HG03103 (cell line): ENCODE measurements at regions not wholly inside any gene's neighbourhood (a gene's known extent, or its start where the extent isn't known, plus 50 kb on each side); places are given as distances from the start of the nearest gene placed in this dataset.

Experiments used
- ATAC-seq: cut with Tn5 transposase; IDR thresholded peaks from one replicate; pipeline ENCODE4 v1.9.1; 2021; ENCODE audit warnings: low read depth; ENCODE audit not compliant: unreplicated experiment

DNA sequence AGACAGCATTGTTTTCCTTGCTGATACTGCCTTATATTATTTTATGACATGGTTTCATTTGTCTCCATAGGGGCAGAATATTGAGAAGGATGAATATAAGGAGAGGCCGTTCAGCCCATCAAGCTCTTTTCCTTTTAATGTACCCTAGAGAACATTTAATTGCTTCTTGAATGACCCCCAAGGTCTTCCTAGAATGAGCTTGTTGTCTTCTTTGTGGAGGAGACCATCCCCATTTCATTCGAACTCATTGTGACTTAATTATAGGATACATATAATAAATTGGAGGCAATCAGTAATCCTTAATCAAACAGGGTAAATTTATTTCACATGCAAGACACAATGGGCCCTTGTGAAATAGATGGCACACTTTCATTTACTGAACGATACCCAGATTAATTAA is 231.3 kb downstream of the MDFIC start:
- no peak for ATAC-seq

- ATAC-seq: no peak
Observed at GRCh38 chr7:115146148-115146547, 224.3 kb downstream of the MDFIC start.

- peak; percentile 79 for ATAC-seq
Observed at GRCh38 chr7:115145512-115145911, 223.6 kb downstream of the MDFIC start.

DNA sequence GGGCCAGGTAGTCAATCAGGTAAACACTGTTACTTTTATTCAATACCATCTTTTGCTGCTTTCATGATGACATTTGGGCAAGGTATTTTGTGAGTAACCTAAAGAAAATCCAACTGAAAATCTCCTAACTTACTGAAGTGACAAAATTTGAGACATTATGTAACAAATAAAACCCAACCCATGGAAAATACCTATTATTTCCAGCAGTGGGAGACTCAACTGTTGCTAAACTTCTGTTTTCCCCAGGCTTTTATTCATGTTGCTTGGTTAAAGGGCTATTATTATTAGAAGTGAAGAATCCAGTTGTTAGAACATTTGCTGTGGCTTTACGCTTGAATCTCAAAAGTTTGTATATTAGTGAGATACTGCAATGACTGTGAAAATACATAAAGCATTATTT is 215.9 kb downstream of the MDFIC start:
- no peak for ATAC-seq

DNA sequence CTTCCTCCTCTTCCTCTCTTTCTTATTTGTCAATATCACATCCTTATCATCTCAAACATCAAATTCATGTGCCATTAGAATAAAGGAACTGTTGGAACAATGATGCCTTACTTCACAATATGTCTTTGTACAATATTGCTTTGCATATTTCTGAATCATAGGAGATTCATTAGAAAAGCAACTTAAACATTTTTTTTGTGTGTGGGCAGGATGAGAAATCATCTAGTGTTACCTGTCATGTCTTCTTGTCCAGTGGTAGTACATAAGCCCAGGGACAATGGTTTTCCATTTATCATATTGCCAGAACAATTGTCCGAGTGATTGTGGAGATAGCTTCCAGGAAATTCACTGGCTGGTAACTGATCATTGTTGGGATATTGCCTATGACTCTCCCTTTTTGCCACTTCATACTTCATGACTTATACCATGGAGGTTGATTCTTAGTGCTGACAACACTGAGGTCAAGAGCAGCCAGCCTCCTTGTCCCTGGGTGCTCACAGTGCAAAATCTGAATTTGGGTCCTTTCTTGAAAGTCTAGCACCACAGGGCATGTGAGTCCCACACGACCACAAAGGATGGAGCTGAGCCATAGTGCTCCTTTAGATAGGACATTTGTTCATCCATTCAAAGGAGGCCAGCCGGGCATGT is 215.0 kb downstream of the MDFIC start:
- ATAC-seq: no peak

DNA sequence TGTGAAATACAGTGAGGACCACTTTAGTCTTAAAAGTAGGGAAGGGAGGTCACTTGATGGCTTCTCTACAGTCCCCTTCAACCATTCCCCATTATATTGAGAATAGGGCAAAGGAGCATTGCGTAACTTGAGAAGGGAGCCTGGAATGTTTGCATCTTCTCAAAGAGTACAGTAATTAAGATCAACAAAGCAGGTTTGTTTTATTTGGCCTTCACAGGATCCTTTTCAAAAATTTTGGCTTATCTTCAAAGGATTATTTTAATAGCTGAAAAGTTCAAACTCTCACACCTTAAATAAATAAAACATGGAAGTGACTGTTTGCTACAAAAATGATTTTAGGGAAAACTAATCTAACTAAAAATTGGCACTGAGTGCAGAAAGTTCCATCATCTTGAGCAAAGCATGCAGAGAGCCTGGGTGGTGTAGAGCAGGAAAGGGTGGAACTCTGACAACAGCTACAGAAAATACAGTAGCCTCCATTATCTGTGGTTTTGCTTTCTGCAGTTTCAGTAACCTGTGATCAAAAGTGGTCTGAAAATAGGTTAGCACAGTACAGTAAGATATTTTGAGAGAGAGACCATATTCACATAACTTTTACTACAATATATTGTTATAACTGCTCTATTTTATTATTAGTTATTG is 214.0 kb downstream of the MDFIC start:
- peak; percentile 91 for ATAC-seq

- ATAC-seq: no peak
Observed at GRCh38 chr7:115135146-115135545, 213.3 kb downstream of the MDFIC start.

- no peak for ATAC-seq
Observed at GRCh38 chr7:115133248-115133647, 211.4 kb downstream of the MDFIC start.

GRCh38 chr7:115132096-115132495 is 210.2 kb downstream of the MDFIC start:
- ATAC-seq: no peak

DNA sequence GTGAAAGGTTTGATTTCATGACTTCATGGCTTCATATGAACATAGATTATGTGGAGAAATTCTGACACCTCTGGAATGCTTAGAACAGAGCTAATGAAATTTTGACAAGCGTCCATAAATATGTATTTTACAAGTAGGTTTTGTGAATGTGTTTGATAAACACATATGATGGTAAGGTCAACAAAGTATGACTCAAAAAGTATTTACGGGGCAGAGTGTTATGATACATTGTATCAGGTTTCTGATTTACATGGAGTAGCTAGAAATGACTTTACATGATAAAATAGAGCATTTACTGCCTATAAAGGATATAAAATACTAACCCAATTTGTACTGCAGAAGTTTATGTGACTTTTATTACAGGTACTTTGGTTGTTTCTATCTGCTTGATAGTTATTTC is 206.3 kb downstream of the MDFIC start:
- ATAC-seq: no peak

- no peak for ATAC-seq
Observed at GRCh38 chr7:115127399-115128021, 205.6 kb downstream of the MDFIC start.

DNA sequence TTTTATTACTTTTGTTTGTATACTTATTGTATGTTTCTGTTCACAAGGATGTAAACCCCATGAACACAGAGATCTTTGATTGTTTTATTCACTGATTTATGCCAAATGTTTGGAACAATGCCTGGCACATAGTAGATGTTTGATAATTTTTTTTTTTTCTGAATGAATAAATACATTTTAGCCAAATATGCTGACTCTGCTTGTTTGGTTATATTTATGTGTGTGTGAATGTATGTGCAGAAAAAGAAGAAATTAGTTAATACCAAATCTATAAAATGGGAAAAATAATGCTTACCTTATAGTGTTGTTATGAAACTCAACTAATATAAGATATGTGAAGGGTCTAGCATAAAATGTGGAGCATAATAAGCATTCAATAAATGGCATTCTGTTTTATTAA is 203.9 kb downstream of the MDFIC start:
- ATAC-seq: no peak

GRCh38 chr7:115125312-115125711 is 203.4 kb downstream of the MDFIC start:
- no peak for ATAC-seq

- no peak for ATAC-seq
Observed at GRCh38 chr7:115124409-115124939, 202.6 kb downstream of the MDFIC start.

- no peak for ATAC-seq
Observed at GRCh38 chr7:115123441-115123840, 201.5 kb downstream of the MDFIC start.

DNA sequence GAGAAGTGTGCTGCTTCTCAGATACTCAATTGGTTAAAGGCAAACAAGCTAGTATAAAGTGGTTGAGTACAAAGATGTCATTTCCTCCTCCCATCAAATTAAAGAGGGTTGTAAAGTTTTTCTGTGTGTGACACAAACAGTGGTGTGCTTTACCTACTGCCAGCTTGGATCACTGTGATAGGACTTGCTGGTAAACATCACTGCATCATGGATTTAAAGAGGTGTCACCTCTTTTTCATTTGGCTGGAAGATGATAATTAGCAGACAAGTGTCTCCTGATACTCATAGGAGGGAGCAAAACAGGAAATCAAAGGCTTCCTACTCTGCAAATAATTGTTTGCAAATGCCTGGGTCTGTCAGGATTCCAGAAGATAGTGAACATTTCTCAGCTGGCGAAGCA is 200.5 kb downstream of the MDFIC start:
- no peak for ATAC-seq

DNA sequence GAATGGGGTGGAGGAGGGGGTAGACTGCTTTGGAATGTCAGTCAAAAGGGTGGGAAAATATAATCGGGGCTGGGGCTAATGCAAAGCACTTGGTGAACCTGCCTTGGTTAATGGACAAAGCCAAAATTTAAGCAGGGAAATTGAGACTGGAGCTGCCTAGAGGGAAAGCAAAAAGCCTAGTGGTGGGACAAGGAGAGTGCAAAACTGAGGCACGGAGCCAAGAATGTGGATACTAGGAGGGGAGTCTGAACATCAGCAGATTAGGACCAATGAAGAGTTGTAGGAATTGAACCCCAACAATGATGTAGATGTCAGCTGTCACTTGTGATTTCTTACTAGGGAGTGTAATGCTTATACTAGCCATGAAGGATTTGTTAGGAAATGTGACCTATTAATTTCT is 195.9 kb downstream of the MDFIC start:
- no peak for ATAC-seq

GRCh38 chr7:115116773-115117715 is 195.2 kb downstream of the MDFIC start:
- no peak for ATAC-seq

DNA sequence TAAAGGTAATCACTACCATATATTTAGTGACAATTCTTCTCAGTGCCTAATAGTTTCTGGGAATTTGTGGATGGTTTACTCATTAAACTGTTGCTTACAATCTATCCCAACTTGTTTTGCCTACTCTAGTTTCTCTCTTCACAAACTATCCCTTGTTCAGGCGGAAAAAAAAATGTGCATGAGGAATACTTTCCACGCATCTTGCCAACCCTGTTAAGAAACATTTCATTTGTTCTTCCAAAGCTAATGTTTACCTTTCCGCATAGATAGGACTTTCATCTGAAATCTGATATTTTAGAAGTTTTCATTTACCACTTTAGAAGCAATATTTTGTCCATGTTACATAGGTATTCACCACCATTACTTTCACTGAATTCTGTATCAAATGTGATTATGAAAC is 191.9 kb downstream of the MDFIC start:
- no peak for ATAC-seq

- ATAC-seq: no peak
Observed at GRCh38 chr7:115113131-115113530, 191.2 kb downstream of the MDFIC start.

- ATAC-seq: no peak
Observed at GRCh38 chr7:115110523-115110922, 188.6 kb downstream of the MDFIC start.
